OCI-LY1 (cell line): ENCODE measurements at regions not wholly inside any gene's neighbourhood (a gene's known extent, or its start where the extent isn't known, plus 50 kb on each side); places are given as distances from the start of the nearest gene placed in this dataset.

Source experiments
- H2AFZ ChIP-seq: fragments of 200-600 bp; sonication (generic), shearing (Covaris generic); 2 replicates; pipeline ENCODE4 v1.6.0; 2014; ENCODE audit warnings: antibody characterized with exemption, mild to moderate bottlenecking, low read length
- H3F3A ChIP-seq: fragments of 200-600 bp; sonication (generic), shearing (Covaris generic); 2 replicates; pipeline ENCODE4 v1.6.0; 2014; ENCODE audit warnings: mild to moderate bottlenecking, antibody characterized with exemption, low read length, moderate library complexity; ENCODE audit not compliant: insufficient read depth
- H3K27ac ChIP-seq: fragments of 200-600 bp; sonication (generic); 2 replicates; pipeline ENCODE4 v1.5.1; 2014; ENCODE audit warnings: low read length, mixed run types, mild to moderate bottlenecking, low read depth; ENCODE audit not compliant: poor library complexity, severe bottlenecking
- H3K27me3 ChIP-seq: fragments of 200-600 bp; sonication (generic); 2 replicates; pipeline ENCODE4 v1.6.0; 2014; ENCODE audit warnings: antibody characterized with exemption, mild to moderate bottlenecking, low read length, moderate library complexity; ENCODE audit not compliant: insufficient read depth
- H3K36me3 ChIP-seq: fragments of 200-600 bp; sonication (generic); 2 replicates; pipeline ENCODE4 v1.6.1; 2014; ENCODE audit warnings: mild to moderate bottlenecking, antibody characterized with exemption, low read length, moderate library complexity, mixed read lengths; ENCODE audit not compliant: insufficient read depth
- H3K4me1 ChIP-seq: fragments of 200-600 bp; sonication (generic); 2 replicates; pipeline ENCODE4 v1.5.1; 2014; ENCODE audit warnings: mild to moderate bottlenecking, low read length, moderate library complexity; ENCODE audit not compliant: insufficient read depth, severe bottlenecking
- H3K4me2 ChIP-seq: fragments of 200-600 bp; sonication (generic), shearing (Covaris generic); 2 replicates; pipeline ENCODE4 v1.6.1; 2014; ENCODE audit warnings: low read length
- H3K4me3 ChIP-seq: fragments of 200-600 bp; sonication (generic); 2 replicates; pipeline ENCODE4 v1.5.1; 2014; ENCODE audit warnings: low read length, low read depth, mild to moderate bottlenecking, mixed read lengths; ENCODE audit not compliant: poor library complexity, severe bottlenecking
- H3K79me2 ChIP-seq: fragments of 200-600 bp; shearing (Covaris generic); 2 replicates; pipeline ENCODE4 v1.6.1; 2016; ENCODE audit warnings: mixed run types, low read length, mixed read lengths; ENCODE audit not compliant: insufficient read depth
- H3K9ac ChIP-seq: fragments of 200-600 bp; sonication (generic), shearing (Covaris generic); 2 replicates; pipeline ENCODE4 v1.6.1; 2014; ENCODE audit warnings: mild to moderate bottlenecking, low read length, mixed read lengths
- H3K9me2 ChIP-seq: fragments of 200-600 bp; sonication (generic), shearing (Covaris generic); 2 replicates; pipeline ENCODE4 v1.6.1; 2014; ENCODE audit warnings: low read depth, mild to moderate bottlenecking, low read length, mixed read lengths
- H3K9me3 ChIP-seq: fragments of 200-600 bp; shearing (Covaris generic); 2 replicates; pipeline ENCODE4 v1.6.1; 2014; ENCODE audit warnings: low read length, mixed read lengths
- H4K20me1 ChIP-seq: fragments of 200-600 bp; sonication (generic), shearing (Covaris generic); 2 replicates; pipeline ENCODE4 v1.6.0; 2016; ENCODE audit warnings: mild to moderate bottlenecking, low read length; ENCODE audit not compliant: insufficient read depth
- EZH2 ChIP-seq: fragments of 200-600 bp; sonication (generic), shearing (Covaris generic); IDR thresholded peaks from 2 replicates; pipeline ENCODE4 v1.8.0; 2017; ENCODE audit warnings: borderline replicate concordance, mixed run types, mild to moderate bottlenecking, antibody characterized with exemption, low read length, moderate library complexity, mixed read lengths
- TF ChIP-seq, protein P1 (sequence below): fragments of 200-600 bp; sonication (generic), shearing (Covaris generic); IDR thresholded peaks from 2 replicates; pipeline ENCODE4 v1.5.1; 2017; ENCODE audit warnings: mild to moderate bottlenecking, antibody characterized with exemption, low read length, moderate library complexity, mixed read lengths

DNA sequence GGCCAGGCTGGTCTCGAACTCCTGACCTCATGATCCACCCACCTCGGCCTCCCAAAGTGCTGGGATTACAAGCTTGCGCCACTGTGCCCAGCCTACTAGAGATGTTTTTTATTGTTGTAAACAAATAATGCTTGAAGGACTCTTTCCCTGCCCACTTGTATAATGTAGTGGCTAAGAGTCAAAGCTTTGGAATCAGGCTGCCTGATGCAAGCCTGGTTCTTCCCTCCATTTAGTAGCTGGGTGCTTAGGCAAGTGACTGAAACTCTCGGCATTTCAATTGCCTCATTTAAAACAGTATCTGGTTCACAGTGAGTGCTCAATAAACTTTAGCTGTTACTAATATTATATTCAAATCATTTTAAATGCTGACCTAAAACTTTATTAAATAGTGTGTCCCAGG, 144.2 kb upstream of the FOXN2 start:
- no peak overlapping the region for H3K9ac ChIP-seq
- H3K36me3 ChIP-seq = no peaks in the 10 kb centered on the region
- no peak overlapping the region for H3K4me3 ChIP-seq
- H3K4me2 ChIP-seq = no peak overlapping the region
- no peak overlapping the region for H2AFZ ChIP-seq
- no peaks in the 10 kb centered on the region for H3K4me1 ChIP-seq
- TF ChIP-seq, protein P1, sequence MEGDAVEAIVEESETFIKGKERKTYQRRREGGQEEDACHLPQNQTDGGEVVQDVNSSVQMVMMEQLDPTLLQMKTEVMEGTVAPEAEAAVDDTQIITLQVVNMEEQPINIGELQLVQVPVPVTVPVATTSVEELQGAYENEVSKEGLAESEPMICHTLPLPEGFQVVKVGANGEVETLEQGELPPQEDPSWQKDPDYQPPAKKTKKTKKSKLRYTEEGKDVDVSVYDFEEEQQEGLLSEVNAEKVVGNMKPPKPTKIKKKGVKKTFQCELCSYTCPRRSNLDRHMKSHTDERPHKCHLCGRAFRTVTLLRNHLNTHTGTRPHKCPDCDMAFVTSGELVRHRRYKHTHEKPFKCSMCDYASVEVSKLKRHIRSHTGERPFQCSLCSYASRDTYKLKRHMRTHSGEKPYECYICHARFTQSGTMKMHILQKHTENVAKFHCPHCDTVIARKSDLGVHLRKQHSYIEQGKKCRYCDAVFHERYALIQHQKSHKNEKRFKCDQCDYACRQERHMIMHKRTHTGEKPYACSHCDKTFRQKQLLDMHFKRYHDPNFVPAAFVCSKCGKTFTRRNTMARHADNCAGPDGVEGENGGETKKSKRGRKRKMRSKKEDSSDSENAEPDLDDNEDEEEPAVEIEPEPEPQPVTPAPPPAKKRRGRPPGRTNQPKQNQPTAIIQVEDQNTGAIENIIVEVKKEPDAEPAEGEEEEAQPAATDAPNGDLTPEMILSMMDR = no peak
- no peak for TF ChIP-seq EZH2
- no peaks in the 10 kb centered on the region for H3F3A ChIP-seq
- H3K79me2 ChIP-seq = no peaks in the 10 kb centered on the region
- H4K20me1 ChIP-seq = no peaks in the 10 kb centered on the region
- H3K9me2 ChIP-seq = no peaks in the 10 kb centered on the region
- no peaks in the 10 kb centered on the region for H3K27me3 ChIP-seq
- H3K9me3 ChIP-seq = no peaks in the 10 kb centered on the region
- no peak overlapping the region for H3K27ac ChIP-seq

DNA sequence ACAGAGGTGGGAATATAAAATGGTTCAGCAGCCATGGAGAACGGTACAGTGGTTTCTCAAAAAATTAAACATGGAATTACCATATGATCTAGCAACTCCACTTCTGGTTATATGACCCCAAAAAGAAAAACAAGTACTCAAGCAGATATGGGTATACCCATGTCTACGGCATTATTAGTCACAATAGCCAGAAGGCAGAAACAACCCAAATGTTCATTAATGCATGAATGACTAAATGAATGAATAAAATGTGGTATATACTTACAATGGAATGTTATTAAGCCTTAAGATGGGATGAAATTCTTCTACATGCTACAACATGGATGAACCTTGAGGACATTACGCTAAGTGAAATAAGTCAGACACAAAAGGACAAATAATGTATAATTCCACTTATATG, 141.3 kb upstream of the FOXN2 start:
- Histone ChIP-seq H3K36me3 (no peaks in the 10 kb centered on the region; the same call in 1 of the 2 replicates), H3K4me3 (no peak overlapping the region), H3F3A (no peaks in the 10 kb centered on the region), H3K9me2 (no peaks in the 10 kb centered on the region), H3K9me3 (no peaks in the 10 kb centered on the region), H4K20me1 (no peaks in the 10 kb centered on the region), H3K4me1 (no peaks in the 10 kb centered on the region), H3K4me2 (no peak overlapping the region), H3K79me2 (no peaks in the 10 kb centered on the region), H3K27ac (no peak overlapping the region), H3K9ac (no peak overlapping the region), H2AFZ (no peak overlapping the region), H3K27me3 (no peaks in the 10 kb centered on the region)
- TF ChIP-seq, protein P1 = no peak
- no peak for TF ChIP-seq EZH2

DNA sequence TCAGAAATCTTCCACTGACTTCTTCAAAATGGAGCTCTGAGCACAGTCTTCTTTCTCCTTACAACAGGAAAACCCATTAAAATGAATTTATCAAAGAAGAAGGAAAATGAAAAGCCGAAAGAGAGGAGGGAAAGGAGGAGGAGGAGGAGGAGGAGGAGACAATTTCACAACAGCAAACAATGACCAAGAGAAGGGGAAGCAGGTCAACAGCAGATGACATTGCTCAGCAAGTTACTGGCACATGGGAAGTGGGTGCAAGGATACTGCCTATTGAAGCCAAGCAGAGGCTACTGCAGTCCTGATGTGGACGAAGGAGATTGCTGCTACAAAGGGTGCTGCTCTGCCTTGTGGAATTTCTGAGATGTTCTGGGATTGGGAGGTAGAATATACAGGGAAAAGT, 140.0 kb upstream of the FOXN2 start:
- no peak overlapping the region for H2AFZ ChIP-seq
- TF ChIP-seq, protein P1 = no peak
- no peak for TF ChIP-seq EZH2
- H3F3A ChIP-seq = no peaks in the 10 kb centered on the region
- H3K27ac ChIP-seq = no peak overlapping the region
- no peak overlapping the region for H3K4me2 ChIP-seq
- H3K9ac ChIP-seq = no peak overlapping the region
- no peaks in the 10 kb centered on the region for H3K27me3 ChIP-seq
- no peak overlapping the region for H3K4me3 ChIP-seq
- no peaks in the 10 kb centered on the region for H3K9me3 ChIP-seq
- no peaks in the 10 kb centered on the region for H3K79me2 ChIP-seq
- H3K9me2 ChIP-seq = no peaks in the 10 kb centered on the region
- H3K4me1 ChIP-seq = no peaks in the 10 kb centered on the region
- no peaks in the 10 kb centered on the region for H4K20me1 ChIP-seq
- H3K36me3 ChIP-seq = no peaks in the 10 kb centered on the region; the same call in 1 of the 2 replicates
